LNCaP clone FGC (cell line): ENCODE measurements at regions not wholly inside any gene's neighbourhood (a gene's known extent, or its start where the extent isn't known, plus 50 kb on each side); places are given as distances from the start of the nearest gene placed in this dataset.

Experiments used
- DNase-seq: peaks from one replicate; pipeline ENCODE4 v3.0.0-alpha.2; 2011; ENCODE audit warnings: low read depth
- H3K4me3 ChIP-seq: 2 replicates; pipeline ENCODE4 v1.5.1; 2011; ENCODE audit warnings: mild to moderate bottlenecking, low read depth, low read length, control low read depth
- TF ChIP-seq, protein P1 (sequence below): IDR thresholded peaks from 2 replicates; pipeline ENCODE4 v1.5.1; 2012; ENCODE audit warnings: mild to moderate bottlenecking; ENCODE audit not compliant: control insufficient read depth, insufficient read depth; ENCODE audit errors: extremely low read depth

DNA sequence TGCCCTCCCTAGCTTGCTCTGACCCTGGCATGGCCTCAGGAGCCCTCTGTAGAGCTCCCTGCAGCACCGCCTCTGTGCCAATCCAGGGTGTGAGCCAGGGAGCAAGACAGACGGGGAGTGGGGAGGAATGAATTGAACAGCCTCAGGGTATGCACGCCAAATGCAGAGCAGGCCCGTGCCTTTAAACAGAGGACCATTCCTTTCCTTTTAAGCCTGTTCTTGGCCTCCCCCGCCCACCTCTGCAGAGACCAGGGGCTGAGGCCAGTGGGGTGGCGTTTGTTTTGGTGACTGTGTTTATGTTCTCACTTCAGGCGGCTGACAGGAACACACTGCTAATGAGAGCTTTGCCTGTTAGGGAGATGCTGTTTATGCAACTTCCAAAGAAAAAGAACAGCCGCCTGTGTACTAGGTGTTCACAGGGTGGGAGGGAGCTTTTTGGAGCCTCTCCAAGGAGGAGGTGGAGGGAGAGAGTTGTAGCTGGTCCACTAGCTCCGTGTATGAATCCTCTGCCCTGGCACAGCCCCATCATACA lies 528.1 kb upstream of the DPP6 start:
- TF ChIP-seq, protein P1, sequence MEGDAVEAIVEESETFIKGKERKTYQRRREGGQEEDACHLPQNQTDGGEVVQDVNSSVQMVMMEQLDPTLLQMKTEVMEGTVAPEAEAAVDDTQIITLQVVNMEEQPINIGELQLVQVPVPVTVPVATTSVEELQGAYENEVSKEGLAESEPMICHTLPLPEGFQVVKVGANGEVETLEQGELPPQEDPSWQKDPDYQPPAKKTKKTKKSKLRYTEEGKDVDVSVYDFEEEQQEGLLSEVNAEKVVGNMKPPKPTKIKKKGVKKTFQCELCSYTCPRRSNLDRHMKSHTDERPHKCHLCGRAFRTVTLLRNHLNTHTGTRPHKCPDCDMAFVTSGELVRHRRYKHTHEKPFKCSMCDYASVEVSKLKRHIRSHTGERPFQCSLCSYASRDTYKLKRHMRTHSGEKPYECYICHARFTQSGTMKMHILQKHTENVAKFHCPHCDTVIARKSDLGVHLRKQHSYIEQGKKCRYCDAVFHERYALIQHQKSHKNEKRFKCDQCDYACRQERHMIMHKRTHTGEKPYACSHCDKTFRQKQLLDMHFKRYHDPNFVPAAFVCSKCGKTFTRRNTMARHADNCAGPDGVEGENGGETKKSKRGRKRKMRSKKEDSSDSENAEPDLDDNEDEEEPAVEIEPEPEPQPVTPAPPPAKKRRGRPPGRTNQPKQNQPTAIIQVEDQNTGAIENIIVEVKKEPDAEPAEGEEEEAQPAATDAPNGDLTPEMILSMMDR = no peak
- H3K4me3 ChIP-seq = no peak overlapping the region
- no peak for DNase-seq

DNA sequence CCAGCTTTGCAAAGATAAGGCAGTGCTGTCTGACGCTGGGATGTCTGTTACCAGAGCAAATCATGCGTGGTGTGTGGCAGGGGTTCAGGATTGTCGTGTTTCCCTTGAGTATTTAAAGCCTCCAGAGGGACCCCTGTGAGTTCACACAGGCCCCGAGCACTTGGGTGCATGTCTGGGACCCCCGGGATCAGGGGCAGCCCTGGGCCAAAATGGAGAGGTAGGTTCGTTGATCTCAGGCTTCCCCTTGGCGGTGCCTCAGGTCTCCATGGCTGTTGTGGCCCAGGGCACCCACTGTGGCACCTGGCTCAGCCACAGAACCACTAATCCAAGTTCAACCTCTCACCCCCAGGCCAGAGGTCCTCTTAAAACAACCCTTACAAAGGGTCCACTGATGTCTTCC lies 523.1 kb upstream of the DPP6 start:
- DNase-seq = no peak
- TF ChIP-seq, protein P1 = no peak
- H3K4me3 ChIP-seq = no peak overlapping the region

DNA sequence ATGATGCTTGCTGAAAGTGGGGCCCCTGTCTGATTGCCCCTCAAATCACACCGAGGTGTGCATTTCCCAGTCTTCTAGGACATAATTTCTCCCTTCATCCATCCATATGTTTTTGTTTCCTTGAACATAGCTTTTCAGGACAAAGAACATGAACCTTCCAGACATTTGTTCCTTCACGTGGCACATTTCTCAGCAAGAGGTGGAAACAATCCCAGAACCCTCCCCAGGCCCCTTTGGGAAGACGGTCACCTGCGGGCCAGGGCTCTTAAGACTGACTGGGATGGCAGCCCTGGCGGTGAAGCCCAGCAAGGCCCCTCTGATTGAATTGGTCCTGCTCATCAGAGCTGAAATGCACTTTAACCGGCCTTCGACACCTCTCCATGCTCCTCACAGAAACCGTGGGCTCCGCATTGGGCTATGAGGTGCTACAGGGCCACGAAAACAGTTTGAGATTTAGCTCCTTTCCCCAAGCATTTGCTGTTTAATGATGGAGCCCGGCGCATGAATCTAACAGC lies 522.5 kb upstream of the DPP6 start:
- DNase-seq = no peak
- TF ChIP-seq, protein P1 = no peak

DNA sequence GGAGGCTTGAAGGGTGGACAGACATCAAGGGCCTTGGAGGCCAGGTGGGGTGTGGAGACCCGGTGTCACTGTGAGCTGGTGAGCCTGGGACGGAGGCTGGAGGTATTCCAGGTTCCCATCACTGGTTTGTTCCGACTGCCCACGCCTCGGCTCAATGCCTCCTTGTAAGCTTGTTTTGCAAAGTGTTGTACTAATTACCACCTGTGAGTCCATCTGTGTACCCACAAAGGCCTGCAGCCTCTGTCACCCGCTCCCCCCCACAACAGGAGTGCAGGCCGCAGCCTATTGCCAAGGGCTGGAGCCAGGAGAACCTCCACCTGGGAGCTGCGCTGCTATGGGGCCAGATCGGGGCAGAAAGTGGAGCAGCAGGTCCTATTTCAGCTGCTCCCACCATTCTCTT lies 521.8 kb upstream of the DPP6 start:
- no peak for DNase-seq
- TF ChIP-seq, protein P1 = no peak
- H3K4me3 ChIP-seq = no peak overlapping the region

More for the DNA sequence above, 522.5 kb upstream of the DPP6 start:
- no peak overlapping the region for H3K4me3 ChIP-seq

DNA sequence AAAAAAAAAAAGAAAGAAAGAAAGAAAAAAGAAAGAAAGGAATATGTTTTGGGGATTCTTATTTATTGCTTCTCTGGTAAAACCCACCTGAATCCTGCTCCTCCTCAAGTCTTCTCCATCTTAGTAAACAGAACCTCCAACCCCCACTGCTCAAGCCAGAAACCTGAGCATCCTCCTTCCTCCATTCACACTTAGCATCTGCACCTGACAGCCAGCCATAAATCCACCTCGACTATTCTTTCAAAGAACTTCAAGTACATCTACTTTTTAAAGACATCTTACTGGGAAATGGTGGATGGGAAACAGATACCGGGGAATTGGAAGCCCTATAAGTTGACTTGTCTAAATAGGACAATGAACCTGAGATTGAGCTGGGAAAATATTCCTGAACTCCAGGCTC lies 519.9 kb upstream of the DPP6 start:
- TF ChIP-seq, protein P1 = no peak
- DNase-seq = no peak

DNA sequence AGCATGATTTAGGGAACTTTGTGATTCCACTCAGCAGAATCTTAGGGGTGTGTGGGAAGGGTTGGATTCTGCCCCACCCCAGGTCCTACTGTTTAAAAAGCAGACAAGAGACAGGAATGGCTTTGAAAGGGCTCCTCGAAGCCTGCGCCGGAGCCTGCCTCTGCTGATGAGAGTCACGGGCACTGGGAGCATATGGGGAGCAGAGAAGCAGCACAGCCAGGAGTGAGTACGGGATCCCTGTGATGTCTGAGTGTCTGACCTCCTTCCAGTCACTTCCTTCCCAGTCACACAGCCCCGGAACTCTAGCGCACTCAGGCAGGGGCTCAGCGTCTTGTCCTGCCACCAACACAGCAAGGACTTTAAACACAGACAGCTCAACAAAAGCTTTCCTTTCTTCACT lies 514.9 kb upstream of the DPP6 start:
- TF ChIP-seq, protein P1 = no peak
- H3K4me3 ChIP-seq = no peak overlapping the region
- DNase-seq = no peak

More for the DNA sequence above, 519.9 kb upstream of the DPP6 start:
- H3K4me3 ChIP-seq = no peak overlapping the region

DNA sequence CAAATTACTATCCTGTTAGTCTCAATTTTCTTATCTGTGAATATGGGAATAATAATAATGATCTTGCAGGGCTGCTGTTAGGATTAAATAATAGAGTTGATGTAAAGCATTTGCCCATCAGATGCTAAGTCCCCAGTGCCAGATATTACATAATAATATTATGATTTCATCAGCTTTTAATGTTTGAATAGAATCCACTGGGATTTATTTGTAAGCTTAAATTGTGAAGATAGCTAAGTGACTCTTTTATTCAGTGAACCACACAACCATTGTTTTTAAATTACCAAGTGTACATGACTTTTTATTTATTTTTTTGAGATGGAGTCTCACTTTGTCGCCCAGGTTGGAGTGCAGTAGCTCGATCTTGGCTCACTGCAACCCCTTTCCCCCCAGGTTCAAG lies 510.3 kb upstream of the DPP6 start:
- no peak for DNase-seq
- no peak overlapping the region for H3K4me3 ChIP-seq
- TF ChIP-seq, protein P1 = no peak
